RWPE2 (cell line): ENCODE measurements at regions not wholly inside any gene's neighbourhood (a gene's known extent, or its start where the extent isn't known, plus 50 kb on each side); places are given as distances from the start of the nearest gene placed in this dataset.
"Not testable (repeated sequence)": the region's sequence is repeated elsewhere in the genome, so short reads cannot be mapped to it uniquely, and the experiment has no call there.

Source experiments
- ATAC-seq: fragments of 200-7000 bp; cut with Tn5 transposase; 3 replicates; pipeline ENCODE4 v1.9.1; 2021; ENCODE audit warnings: low read depth
- DNase-seq: peaks from one replicate; pipeline ENCODE4 v3.0.0-alpha.2; 2020; ENCODE audit warnings: low spot score
- H3K27ac ChIP-seq: fragments of 450-650 bp; 2 replicates; pipeline ENCODE4 v1.5.1; 2017; ENCODE audit warnings: mild to moderate bottlenecking; ENCODE audit not compliant: poor library complexity, severe bottlenecking
- H3K27me3 ChIP-seq: fragments of 250-450 bp; sonication (Bioruptor Pico); 2 replicates; pipeline ENCODE4 v1.5.1; 2021; ENCODE audit warnings: mild to moderate bottlenecking, moderate library complexity; ENCODE audit not compliant: insufficient read depth, poor library complexity, severe bottlenecking
- H3K36me3 ChIP-seq: fragments of 250-450 bp; sonication (Bioruptor Pico); 2 replicates; pipeline ENCODE4 v1.5.1; 2020; ENCODE audit warnings: low read depth, mild to moderate bottlenecking, moderate library complexity
- H3K4me1 ChIP-seq: fragments of 250-450 bp; sonication (Bioruptor Pico); 2 replicates; pipeline ENCODE4 v1.5.1; 2021; ENCODE audit warnings: mild to moderate bottlenecking, moderate library complexity; ENCODE audit not compliant: insufficient read depth, poor library complexity, severe bottlenecking
- H3K4me3 ChIP-seq: fragments of 250-450 bp; sonication (Bioruptor Pico); 2 replicates; pipeline ENCODE4 v1.5.1; 2021; ENCODE audit warnings: mild to moderate bottlenecking, moderate library complexity; ENCODE audit not compliant: severe bottlenecking
- H3K9me3 ChIP-seq: fragments of 250-450 bp; sonication (Bioruptor Pico); 2 replicates; pipeline ENCODE4 v1.5.1; 2021; ENCODE audit warnings: mild to moderate bottlenecking, moderate library complexity; ENCODE audit not compliant: severe bottlenecking
- CTCF ChIP-seq: fragments of 450-650 bp; IDR thresholded peaks from one replicate; pipeline ENCODE4 v1.5.1; 2017; ENCODE audit warnings: mild to moderate bottlenecking, moderate library complexity; ENCODE audit not compliant: poor library complexity, severe bottlenecking

GRCh38 chr16:77049577-77049976, 141.4 kb upstream of the MON1B start:
- no peak overlapping the region for H3K27ac ChIP-seq
- no peaks in the 10 kb centered on the region for H3K4me1 ChIP-seq
- H3K36me3 ChIP-seq, result no peaks in the 10 kb centered on the region
- ATAC-seq (no peak), DNase-seq (no peak)
- no peaks in the 10 kb centered on the region for H3K9me3 ChIP-seq
- TF ChIP-seq CTCF, result no peak
- peaks cover 31% of the 10 kb centered on the region for H3K27me3 ChIP-seq
- no peak overlapping the region for H3K4me3 ChIP-seq

- H3K9me3 ChIP-seq, H3K36me3 ChIP-seq, H3K27me3 ChIP-seq, DNase-seq, H3K27ac ChIP-seq, H3K4me3 ChIP-seq, H3K4me1 ChIP-seq, ATAC-seq: not testable (repeated sequence)
Observed at GRCh38 chr16:77056597-77056996, 134.4 kb upstream of the MON1B start.

GRCh38 chr16:77057161-77057774, 133.7 kb upstream of the MON1B start:
- Histone ChIP-seq H3K4me1 (no peaks in the 10 kb centered on the region), H3K27ac (no peak overlapping the region), H3K27me3 (peaks cover 14% of the 10 kb centered on the region), H3K9me3 (no peaks in the 10 kb centered on the region), H3K4me3 (no peak overlapping the region), H3K36me3 (no peaks in the 10 kb centered on the region)
- no peak for TF ChIP-seq CTCF
- ATAC-seq (no peak), DNase-seq (no peak)

- DNase-seq, result no peak
- H3K27me3 ChIP-seq, result peaks cover 10% of the 10 kb centered on the region
- no peaks in the 10 kb centered on the region for H3K36me3 ChIP-seq
- no peak for TF ChIP-seq CTCF
- no peaks in the 10 kb centered on the region for H3K4me1 ChIP-seq
- H3K27ac ChIP-seq, result no peak overlapping the region
- H3K4me3 ChIP-seq, result no peak overlapping the region
- H3K9me3 ChIP-seq, result no peaks in the 10 kb centered on the region
- no peak for ATAC-seq
Observed at GRCh38 chr16:77059446-77059845, 131.5 kb upstream of the MON1B start.

GRCh38 chr16:77060614-77061013, 130.4 kb upstream of the MON1B start:
- no peak for TF ChIP-seq CTCF
- DNase-seq, result no peak
- H3K27me3 ChIP-seq, result peaks cover 5% of the 10 kb centered on the region
- no peaks in the 10 kb centered on the region for H3K4me1 ChIP-seq
- no peak overlapping the region for H3K27ac ChIP-seq
- no peaks in the 10 kb centered on the region for H3K9me3 ChIP-seq
- ATAC-seq, result no peak
- no peaks in the 10 kb centered on the region for H3K36me3 ChIP-seq
- H3K4me3 ChIP-seq, result no peak overlapping the region
